HG03108 (cell line): ENCODE measurements at regions not wholly inside any gene's neighbourhood (a gene's known extent, or its start where the extent isn't known, plus 50 kb on each side); places are given as distances from the start of the nearest gene placed in this dataset.

Source experiments
- ATAC-seq: cut with Tn5 transposase; IDR thresholded peaks from one replicate; pipeline ENCODE4 v1.9.1; 2021; ENCODE audit warnings: moderate library complexity; ENCODE audit not compliant: unreplicated experiment

DNA sequence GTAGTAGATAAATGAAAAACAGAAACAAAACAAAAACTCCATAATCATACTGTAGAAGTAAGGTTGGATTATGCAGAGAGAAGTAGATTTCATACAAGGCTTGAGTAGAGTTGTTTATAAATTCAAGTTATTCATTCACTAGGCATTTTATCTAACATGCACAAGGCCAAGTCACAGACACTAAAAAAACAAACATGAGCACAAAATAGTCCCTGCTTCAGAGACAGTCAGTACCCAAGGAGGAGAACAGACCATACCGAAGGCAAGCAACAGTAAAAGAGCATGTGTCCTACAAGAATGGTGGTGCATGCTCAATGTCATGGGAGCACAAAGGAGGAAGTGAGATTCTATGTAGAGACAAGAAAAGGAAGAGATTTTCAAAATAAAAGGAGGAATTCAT lies 796.5 kb upstream of the LRRC4C start:
- no peak for ATAC-seq

DNA sequence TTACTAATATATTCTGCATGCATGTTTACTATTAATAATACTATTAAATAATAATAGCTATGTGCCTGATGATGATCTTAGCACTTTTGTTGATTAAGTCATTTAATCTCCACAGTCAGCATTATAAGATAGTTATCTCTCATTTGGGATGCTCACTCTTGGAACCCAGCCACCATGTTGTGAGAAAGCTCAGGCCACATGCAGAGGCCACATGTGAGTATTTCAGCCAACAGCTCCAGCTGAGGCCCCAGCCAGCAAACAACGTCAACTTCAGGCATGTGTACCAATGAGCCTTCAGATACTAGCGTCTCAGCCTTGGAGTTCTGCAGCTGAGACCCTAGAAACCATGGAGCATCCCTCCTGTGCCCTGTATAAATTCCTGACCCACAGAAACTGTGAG lies 798.1 kb upstream of the LRRC4C start:
- no peak for ATAC-seq

DNA sequence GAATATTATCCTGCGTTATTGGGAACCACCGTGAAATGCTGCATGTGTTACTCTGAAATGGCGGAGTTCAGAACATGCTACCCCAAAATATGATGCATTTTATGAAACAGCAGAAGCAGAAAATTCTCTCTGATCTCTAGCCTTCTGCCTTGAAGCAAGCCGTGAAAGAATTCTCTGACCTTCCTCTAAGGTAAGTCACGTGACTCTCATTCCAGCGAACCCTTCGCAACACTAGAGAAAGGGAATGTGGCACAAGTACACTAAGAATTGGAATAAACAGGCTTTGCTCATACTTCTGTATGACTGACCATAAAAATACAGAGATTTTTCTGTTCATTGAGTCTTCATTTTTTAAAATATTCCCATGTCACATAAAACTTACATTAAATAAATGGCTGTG lies 805.6 kb upstream of the LRRC4C start:
- no peak for ATAC-seq

DNA sequence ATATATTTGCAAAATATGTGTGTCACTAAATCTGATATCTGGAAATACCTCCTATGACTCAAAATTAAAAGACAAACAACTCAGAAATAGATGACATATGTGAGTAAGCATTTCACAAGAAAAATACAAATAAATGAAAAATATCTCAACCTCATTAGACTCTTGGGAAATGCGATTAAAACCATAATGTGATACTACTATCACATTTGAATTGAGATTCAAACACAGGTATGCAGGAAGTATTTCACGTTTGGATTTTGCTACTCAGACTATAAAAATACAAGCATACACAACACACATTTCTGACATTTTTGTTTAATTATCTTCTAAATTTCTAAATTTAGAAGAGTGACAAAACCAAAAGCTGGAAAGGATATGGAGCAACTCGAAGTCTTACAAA lies 811.9 kb upstream of the LRRC4C start:
- no peak for ATAC-seq

DNA sequence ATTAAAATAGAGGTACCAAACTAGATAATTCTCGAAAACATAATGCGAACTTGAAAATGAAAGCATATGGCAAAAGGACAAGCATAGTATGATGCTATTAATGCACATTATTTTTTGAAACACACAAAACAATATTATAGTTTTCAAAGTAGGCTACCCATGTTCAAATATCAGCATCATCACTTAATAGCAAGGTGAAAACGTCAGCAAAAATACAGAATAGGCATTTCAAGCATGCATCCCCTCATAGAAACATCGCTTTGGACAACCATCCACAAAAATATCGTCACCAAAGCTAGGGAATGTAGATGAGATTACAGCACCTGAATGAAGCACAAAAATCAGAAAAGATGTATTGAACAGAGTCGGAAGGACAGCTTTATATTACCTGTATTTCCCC lies 814.5 kb upstream of the LRRC4C start:
- no peak for ATAC-seq

DNA sequence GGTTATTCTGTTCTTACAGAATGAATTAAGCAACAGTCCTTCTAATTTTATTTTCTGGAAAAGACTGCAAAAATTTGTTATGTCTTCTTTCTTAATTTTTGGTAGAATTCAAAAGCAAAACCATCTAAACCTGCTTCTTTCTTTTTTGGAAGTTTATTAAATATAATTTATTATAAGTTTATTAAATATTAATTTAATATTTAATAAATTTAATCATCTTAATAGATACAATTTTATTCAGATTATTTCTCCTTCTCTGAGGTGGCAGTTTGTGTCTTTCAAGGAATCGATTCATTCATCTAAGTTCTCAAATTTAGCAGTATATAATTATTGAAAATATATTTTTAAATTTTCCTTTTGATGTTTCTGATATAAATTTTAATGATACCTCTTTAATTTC lies 837.5 kb upstream of the LRRC4C start:
- no peak for ATAC-seq

DNA sequence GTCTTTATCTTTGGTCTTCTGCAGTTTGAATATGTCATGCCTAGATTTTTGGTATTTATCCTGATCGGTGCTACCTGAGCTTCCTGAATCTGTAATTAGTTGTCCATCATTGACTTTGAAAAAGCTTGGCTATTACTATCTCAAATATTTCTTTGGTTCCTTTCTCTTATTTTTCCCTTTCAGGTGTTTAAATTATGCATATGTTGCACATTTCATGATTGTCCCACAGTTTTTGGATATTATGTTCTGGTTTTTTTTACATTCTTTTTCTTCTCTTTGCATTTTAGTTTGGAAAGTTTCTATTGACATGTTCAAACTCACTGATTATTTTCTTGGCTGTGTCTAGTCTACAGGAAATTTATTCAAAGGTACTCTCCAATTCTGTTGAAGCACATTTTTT lies 840.3 kb upstream of the LRRC4C start:
- ATAC-seq, result no peak

DNA sequence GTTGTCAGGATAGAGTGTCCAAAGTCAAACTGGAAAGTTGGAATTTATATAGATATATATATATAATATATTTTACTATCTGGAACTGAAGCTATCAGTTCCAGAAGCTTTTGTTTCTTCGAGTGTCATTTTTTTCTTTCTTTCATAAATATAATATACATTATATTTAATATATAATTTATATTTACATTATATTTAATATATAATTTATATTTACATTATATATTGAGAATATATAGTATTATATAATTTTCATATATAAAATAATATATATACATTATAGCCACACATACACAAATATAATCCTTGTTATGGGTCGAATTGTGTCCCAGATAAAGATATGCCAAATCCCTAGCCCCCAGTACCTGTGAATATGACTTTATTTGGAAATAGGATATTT lies 842.3 kb upstream of the LRRC4C start:
- ATAC-seq, result no peak

DNA sequence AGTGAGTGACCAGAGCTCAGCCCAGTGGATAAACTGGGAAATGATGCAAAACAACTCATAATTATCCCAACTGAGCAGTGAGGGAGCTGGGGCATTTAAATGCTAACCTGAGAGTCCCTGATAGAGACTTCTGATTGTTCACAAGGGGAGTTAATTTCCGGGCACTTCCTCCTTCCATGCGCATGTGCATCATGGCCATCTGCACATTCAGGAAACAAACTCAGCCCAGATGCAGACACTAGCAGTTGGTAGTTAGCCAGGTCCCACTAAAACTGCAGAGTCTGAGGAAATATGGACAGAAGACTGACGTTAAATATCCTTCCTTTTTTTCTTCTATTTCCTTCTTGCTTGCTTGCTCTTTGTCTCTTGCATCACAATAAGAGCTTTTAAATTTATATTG lies 852.1 kb upstream of the LRRC4C start:
- ATAC-seq, result no peak

DNA sequence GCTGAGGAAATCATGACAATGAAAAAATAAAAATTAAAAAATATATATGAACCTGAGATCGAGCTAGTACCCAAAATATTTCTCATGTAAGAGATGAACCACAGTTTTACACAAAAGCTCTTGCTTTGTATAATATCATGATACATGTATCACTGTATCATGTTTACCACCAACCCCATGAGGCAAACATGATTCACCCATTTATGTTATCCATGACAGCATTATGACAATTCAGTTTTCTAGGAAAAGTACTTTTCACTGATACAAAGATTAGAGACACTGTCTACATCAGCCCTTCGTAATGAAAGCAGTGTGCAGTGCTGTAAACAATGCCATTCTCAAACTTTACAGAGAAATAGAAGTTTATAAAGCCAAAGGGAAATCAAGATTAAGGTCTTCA lies 852.5 kb upstream of the LRRC4C start:
- ATAC-seq, result no peak

DNA sequence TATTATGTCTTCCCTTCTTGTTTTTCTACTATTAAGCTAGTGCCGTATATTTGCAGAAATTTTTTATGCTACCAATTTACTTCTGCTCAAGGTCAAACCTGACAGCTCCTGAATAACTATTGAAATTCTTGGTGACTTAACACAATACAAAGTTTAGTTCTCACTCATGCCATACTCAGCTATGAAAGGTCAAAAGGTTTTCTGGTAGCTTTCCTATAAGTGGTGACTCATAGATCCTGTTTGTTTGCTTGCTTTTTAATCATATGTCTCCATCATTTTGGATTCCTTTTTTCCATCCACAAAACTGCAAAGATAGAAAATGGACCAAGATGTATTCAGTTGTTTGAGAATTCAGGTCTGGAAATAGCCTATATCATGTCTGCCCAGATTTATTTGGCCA lies 855.8 kb upstream of the LRRC4C start:
- ATAC-seq, result no peak

DNA sequence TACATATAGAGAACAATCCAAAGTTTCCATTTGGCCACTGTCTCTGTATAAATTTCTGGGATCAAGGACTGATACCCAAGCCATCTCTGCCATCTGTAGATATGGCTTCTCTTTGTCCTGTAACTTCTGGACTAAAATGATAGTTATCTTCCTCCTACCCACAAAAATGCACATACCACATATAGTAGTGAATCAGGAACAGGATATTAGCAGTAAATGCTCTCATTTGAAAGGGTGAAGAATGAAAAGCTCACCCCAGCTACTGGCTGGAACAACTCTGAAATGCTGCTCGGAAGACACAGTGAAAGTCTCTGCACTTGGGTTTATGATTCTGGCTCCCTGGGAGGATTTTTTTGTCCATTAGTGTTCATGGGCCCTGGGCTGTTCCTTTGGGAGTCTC lies 856.4 kb upstream of the LRRC4C start:
- no peak for ATAC-seq

DNA sequence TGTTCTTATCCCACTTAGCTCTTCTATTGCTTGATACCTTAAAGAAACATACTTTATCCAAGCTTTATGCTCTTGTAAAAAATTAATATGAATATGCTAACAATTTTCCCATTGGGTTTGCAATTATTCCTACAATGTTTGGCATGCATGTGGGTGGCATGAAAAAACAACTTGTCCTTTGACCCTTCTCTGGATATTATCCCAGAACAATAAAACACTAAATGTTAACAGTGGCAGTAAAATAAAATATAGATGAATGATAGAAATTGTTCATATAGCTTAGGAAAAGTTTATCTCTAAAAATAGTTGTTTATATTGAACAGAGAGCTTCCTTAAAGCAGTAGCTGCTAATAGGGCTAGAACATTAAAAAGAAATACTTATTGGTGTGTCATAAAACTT lies 860.5 kb upstream of the LRRC4C start:
- ATAC-seq, result no peak

DNA sequence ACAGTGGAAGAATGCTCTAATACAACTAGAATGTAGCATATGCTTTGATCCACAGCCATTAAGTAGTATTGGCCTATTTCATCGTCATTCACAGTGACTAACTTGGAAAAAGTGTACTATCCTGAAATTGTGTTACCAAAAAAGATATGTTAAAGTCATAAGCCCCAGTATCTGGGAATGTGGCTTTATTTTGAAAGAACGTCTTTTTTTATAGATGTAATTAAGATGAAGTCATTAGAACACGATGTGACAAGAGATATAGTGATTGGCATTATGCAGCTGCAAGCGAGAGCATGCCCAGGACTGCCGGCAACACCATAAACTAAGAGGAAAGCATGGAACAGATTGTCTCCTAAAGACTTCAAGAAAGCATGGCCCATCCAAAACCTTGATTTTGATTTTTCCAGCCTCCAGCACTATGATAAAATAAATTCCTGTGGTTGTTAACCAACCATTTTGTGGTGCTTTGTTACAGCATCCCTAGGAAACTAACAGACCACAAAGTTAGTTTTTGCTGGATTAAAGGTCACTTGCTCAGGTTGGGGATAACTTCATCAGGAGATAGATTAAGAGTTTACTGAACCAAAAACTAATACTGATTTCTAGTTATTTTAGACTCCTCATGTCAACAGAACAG lies 870.6 kb upstream of the LRRC4C start:
- no peak for ATAC-seq

DNA sequence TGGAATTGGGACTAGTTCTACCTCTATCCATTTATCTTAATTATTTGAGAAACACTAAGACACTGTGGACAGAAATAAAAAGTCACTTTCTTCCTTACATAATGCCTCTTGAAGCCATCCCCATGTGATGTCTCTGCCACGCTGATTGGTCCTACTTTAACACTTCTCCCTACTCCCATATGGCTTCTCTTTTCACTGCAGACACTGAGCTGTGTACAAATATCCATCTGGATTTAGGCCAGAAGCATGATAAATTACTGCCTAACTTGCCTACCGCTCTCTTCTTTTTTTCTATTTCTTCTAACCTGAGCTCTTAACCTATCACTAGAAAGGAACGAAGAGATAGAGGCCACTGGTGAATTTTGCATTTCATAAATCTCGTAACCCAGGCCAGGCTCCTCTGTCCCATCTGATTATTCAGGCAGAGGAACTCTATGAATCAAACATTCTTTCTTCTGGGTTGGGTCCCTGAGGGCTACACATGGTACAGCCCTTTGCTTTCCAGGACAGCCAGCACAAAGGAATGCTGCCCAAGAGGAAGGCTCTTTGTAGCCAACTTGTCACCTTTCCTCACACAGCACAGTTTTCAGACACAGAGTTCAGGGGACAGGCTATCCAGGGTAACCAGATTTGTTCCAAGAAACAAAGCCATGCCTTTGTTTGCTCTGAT lies 878.5 kb upstream of the LRRC4C start:
- no peak for ATAC-seq

DNA sequence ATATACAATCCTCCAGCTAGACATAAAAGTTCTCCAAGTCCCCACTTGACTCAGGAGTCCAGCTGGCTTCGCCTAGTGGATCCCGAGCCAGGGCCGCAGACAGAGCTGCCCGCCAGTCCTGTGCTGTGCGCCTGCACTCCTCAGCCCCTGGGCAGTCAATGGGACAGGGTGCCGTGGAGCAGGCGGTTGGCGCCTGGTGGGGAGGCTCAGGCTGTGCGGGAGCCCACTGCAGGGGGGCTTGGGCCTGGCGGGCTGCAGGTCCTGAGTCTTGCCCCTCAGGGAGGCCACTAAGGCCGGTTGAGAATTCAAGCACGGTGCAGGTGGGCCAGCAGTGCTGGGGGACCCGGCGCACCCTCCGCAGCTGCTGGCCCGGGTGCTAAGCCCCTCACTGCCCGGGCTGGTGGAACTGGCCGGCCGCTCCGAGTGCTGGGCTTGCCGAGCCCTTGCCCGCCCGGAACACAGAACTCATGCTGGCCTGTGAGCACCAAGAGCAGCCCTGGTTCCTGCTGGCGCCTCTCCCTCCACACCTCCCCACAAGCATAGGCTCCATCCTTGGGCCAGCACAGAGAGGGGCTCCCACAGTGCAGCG lies 884.8 kb upstream of the LRRC4C start:
- no peak for ATAC-seq

DNA sequence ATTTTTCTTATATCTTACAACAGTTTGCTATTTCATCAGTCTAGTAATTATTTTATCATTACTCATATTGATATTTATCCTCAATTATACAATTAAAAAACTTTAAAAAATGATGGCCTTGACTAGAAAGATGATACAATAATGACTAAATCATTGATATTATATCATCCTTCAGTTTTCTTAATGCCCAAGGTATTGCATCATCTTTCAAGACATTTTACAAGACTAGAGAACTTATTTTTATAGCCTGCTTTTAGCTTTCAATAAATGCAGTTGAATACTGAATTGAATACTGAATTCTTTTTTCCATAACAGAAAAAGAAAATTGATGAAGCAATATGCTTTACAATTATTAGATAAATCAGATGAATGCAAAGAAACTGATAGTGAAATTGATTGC lies 886.5 kb upstream of the LRRC4C start:
- no peak for ATAC-seq

DNA sequence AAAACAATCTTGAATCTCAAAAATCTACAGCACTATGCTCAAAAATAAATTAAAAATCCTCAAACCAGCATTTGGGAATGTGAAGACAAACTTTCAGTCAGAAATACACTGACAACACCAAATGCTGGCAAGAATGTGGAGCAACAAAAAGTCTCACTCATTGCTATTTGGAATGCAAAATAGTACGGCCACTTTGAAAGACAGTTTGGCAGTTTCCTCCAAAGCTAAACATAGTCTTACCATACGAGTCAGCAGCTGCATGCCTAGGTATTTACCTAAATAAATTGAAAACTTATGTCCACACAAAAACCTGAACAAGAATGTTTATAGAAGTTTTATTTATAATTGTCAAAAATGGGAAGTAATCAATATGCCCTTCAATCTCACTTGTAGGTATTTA lies 904.2 kb upstream of the LRRC4C start:
- ATAC-seq, result no peak

DNA sequence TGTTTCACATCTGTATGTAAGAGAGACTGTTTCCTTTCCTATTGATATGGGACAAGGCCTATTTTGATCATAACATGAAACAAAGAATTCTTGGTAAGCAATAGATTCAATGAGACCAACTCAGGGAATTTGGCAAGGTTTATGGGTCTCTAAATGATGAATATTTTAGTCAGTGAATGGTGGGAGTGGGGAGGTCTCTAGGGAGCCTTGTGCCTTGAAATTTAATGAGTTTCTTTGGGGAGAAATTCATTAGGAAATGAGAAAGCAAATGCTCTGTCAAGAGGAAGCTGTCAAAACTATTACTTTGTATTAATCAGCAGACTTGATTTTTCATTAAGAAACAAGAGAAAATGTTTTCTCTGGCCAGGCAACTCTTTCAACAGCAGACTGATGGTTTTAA lies 921.7 kb upstream of the API5 start:
- ATAC-seq, result no peak

DNA sequence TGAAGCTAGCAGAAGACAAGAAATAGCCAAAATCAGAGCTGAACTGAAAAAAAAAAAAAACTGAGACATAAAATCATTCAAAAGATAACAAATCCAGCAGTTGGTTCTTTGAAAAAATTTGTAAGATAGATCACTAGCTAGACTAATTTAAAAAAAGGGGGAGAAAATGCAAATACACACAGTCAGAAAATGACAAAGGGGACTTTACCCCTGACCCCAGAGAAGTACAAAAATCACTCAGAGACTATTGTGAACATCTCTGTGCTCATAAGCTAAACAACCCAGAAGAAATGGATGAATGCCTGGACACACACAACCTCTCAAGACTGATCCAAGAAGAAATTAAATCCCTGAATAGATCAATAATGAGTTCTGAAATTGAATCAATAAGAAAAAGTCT lies 914.3 kb upstream of the API5 start:
- no peak for ATAC-seq

DNA sequence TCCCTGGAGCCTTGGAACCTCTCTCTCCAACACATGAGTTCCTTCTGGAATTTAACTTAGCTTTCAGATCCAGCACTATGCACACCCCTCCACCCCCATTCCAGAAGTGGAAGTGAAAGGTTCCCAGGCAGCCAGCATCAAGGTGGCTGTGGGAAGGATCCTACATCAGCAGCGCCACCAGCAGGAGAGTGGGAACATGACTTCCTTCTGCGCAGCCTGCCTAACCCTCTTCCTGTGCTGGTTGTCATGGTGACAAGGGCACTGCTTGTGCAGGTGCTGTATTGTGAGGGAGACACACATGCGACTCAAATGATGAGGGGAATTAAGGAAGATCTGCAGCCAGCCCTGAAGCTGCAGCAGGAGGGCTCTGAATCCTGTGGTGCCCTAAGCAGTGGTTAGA lies 904.5 kb upstream of the API5 start:
- no peak for ATAC-seq

DNA sequence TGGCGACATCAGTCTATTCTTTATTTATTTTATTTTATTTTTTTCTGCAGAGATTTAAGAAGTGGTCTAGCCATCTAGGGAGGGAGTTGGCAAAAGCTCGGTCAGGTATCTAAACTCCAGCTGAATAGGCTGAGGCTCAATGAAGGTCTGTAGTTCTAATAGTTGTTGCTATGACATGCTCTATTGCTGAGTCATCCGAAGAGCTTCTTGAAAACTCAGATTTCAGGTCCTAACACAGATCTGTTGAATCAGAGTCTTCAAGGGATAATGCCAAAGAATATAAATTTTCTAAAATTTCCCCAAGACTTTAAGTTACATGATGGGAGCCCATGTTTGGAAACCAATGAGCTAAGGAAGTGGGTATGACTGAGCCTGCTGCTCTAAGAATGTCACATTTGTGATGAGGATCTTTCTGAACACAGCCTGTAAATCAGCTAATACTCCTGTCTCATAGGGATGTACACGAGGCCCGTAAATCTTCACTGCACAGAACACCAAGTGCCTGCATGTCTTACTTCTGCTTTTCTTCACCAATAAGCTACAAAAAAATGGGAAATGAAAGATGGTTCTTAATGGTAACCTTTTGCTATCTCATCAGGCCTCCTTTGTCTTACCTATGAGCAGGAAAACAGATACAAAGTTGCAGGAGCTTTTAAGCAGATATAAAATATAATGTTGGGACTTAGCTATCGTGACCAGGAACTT lies 901.4 kb upstream of the API5 start:
- no peak for ATAC-seq
